ENCODE measurements at regions not wholly inside any gene's neighbourhood (a gene's known extent, or its start where the extent isn't known, plus 50 kb on each side); places are given as distances from the start of the nearest gene placed in this dataset.
A peak's percentile ranks its signal among the peaks of the same experiment; 100 is the strongest.

DNA sequence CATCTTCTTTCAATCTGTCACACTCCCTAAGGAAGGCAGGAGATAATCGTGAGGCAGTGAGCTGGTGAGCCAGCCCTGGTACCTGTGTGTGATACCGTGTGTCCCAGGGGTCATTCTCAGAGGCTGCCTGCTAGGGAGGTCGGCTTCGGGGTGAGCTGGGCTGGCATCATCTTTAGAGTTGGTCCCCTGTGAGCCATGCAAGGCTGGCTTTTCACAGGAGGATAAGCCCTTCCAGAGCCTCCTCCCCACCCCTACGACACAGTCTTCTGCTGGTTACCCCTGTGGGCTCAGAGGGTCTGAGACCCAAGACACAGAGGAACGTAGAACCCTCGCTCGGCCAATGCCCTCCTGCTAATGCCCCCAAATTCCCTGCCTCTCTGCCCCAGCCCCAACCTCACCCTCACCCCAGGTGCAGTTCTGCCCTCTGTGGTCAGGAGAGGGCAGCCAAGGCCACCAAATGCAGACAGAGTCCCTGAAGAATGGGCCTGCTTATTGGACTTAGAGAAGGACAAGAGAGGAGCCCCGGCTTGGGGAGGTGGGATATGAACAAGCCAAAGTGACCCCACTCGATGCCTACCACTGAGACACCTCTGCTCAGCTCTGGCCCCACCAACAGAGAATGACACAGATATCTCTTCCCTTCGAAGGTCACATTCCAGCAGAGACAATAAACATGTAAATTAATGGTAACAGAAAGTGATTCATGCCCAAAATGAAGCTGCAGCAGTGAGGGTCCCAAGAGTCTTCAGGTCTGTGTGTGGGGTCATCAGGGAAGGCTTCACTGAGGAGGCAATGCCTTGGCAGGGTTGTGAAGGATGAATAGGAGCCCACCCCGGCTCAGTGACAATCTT is 80.8 kb upstream of the CCL1 start:
- TF ChIP-seq, protein P1, sequence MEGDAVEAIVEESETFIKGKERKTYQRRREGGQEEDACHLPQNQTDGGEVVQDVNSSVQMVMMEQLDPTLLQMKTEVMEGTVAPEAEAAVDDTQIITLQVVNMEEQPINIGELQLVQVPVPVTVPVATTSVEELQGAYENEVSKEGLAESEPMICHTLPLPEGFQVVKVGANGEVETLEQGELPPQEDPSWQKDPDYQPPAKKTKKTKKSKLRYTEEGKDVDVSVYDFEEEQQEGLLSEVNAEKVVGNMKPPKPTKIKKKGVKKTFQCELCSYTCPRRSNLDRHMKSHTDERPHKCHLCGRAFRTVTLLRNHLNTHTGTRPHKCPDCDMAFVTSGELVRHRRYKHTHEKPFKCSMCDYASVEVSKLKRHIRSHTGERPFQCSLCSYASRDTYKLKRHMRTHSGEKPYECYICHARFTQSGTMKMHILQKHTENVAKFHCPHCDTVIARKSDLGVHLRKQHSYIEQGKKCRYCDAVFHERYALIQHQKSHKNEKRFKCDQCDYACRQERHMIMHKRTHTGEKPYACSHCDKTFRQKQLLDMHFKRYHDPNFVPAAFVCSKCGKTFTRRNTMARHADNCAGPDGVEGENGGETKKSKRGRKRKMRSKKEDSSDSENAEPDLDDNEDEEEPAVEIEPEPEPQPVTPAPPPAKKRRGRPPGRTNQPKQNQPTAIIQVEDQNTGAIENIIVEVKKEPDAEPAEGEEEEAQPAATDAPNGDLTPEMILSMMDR (IDR thresholded peaks at IDR 0.05 in 8 of 11, conservative IDR thresholded peaks at IDR 0.05 in 3 of 11), result peak in 3 of 11 experiments; percentile 10 to 25 (median 11)
- no peak for TF ChIP-seq POLR2AphosphoS5 (IDR thresholded peaks at IDR 0.05)
- no peak for TF ChIP-seq POLR2A (IDR thresholded peaks at IDR 0.05)
